ENCODE measurements at regions not wholly inside any gene's neighbourhood (a gene's known extent, or its start where the extent isn't known, plus 50 kb on each side); places are given as distances from the start of the nearest gene placed in this dataset.

GRCh38 chr17:53607475-53607874 is 215.3 kb upstream of the KIF2B start:
- no peak overlapping the region for H3K4me2 ChIP-seq (ENCODE audit: low read length)
- no peaks in the 10 kb centered on the region for H3K4me1 ChIP-seq (ENCODE audit: insufficient read depth, low read length)
- FAIRE-seq (no peak), DNase-seq (ENCODE audit: low read depth) (no peak)
- H3K79me2 ChIP-seq (ENCODE audit: insufficient read depth, low read length) = no peaks in the 10 kb centered on the region
- Mint-ChIP-seq H3K4me3 (ENCODE audit: unreplicated experiment) (no peak overlapping the region), H3K36me3 (ENCODE audit: low read depth, unreplicated experiment) (no peaks in the 10 kb centered on the region), H3K27me3 (ENCODE audit: low read depth, unreplicated experiment) (no peaks in the 10 kb centered on the region), H3K9me3 (ENCODE audit: unreplicated experiment) (peaks cover 5% of the 10 kb centered on the region), H3K4me1 (ENCODE audit: low read depth, unreplicated experiment) (peaks cover 7% of the 10 kb centered on the region), H3K27ac (ENCODE audit: unreplicated experiment) (no peak overlapping the region)
- no peaks in the 10 kb centered on the region for H3K27me3 ChIP-seq (ENCODE audit: insufficient read depth, low read length)
- H4K20me1 ChIP-seq (ENCODE audit: insufficient read depth, low read length) = no peaks in the 10 kb centered on the region
- no peak overlapping the region for H3K9ac ChIP-seq (ENCODE audit: low read length)
- no peak overlapping the region for H3K27ac ChIP-seq (ENCODE audit: low read depth, low read length)
- H3K4me3 ChIP-seq (ENCODE audit: insufficient read depth, low read depth, low read length) = no peak overlapping the region
- H3K9me3 ChIP-seq (ENCODE audit: insufficient read depth, low read depth, low read length) = no peaks in the 10 kb centered on the region
- no peak for TF ChIP-seq CTCF (IDR thresholded peaks at IDR 0.05; ENCODE audit: insufficient read depth, low read depth, low read length)
- TF ChIP-seq EZH2 (IDR thresholded peaks at IDR 0.05; ENCODE audit: insufficient read depth, low read length) = no peak
- H3K36me3 ChIP-seq (ENCODE audit: insufficient read depth, low read length) = no peaks in the 10 kb centered on the region
- H2AFZ ChIP-seq (ENCODE audit: low read depth, low read length) = no peak overlapping the region

GRCh38 chr17:53588317-53588716 is 234.4 kb upstream of the KIF2B start:
- Histone ChIP-seq H3K4me1 (ENCODE audit: insufficient read depth, low read length) (no peaks in the 10 kb centered on the region), H3K4me3 (ENCODE audit: insufficient read depth, low read depth, low read length) (no peak overlapping the region), H3K9me3 (ENCODE audit: insufficient read depth, low read depth, low read length) (no peaks in the 10 kb centered on the region), H3K79me2 (ENCODE audit: insufficient read depth, low read length) (no peaks in the 10 kb centered on the region), H3K4me2 (ENCODE audit: low read length) (no peak overlapping the region), H3K36me3 (ENCODE audit: insufficient read depth, low read length) (no peaks in the 10 kb centered on the region), H3K9ac (ENCODE audit: low read length) (no peak overlapping the region), H3K27me3 (ENCODE audit: insufficient read depth, low read length) (no peaks in the 10 kb centered on the region), H4K20me1 (ENCODE audit: insufficient read depth, low read length) (no peaks in the 10 kb centered on the region), H2AFZ (ENCODE audit: low read depth, low read length) (no peak overlapping the region), H3K27ac (ENCODE audit: low read depth, low read length) (no peak overlapping the region)
- TF ChIP-seq CTCF (IDR thresholded peaks at IDR 0.05; ENCODE audit: insufficient read depth, low read depth, low read length) = no peak
- TF ChIP-seq EZH2 (IDR thresholded peaks at IDR 0.05; ENCODE audit: insufficient read depth, low read length) = no peak
- DNase-seq (ENCODE audit: low read depth) = no peak
- Mint-ChIP-seq H3K9me3 (ENCODE audit: unreplicated experiment) (peaks cover 2% of the 10 kb centered on the region), H3K27me3 (ENCODE audit: low read depth, unreplicated experiment) (no peaks in the 10 kb centered on the region), H3K27ac (ENCODE audit: unreplicated experiment) (no peak overlapping the region), H3K4me1 (ENCODE audit: low read depth, unreplicated experiment) (no peaks in the 10 kb centered on the region), H3K4me3 (ENCODE audit: unreplicated experiment) (no peak overlapping the region), H3K36me3 (ENCODE audit: low read depth, unreplicated experiment) (no peaks in the 10 kb centered on the region)
- no peak for FAIRE-seq

- Histone ChIP-seq H3K9ac (ENCODE audit: low read length) (no peak overlapping the region), H3K4me2 (ENCODE audit: low read length) (no peak overlapping the region), H3K27me3 (ENCODE audit: insufficient read depth, low read length) (no peaks in the 10 kb centered on the region), H4K20me1 (ENCODE audit: insufficient read depth, low read length) (no peaks in the 10 kb centered on the region), H3K9me3 (ENCODE audit: insufficient read depth, low read depth, low read length) (no peaks in the 10 kb centered on the region), H3K79me2 (ENCODE audit: insufficient read depth, low read length) (no peaks in the 10 kb centered on the region), H3K27ac (ENCODE audit: low read depth, low read length) (no peak overlapping the region), H3K36me3 (ENCODE audit: insufficient read depth, low read length) (no peaks in the 10 kb centered on the region), H2AFZ (ENCODE audit: low read depth, low read length) (no peak overlapping the region), H3K4me1 (ENCODE audit: insufficient read depth, low read length) (no peaks in the 10 kb centered on the region), H3K4me3 (ENCODE audit: insufficient read depth, low read depth, low read length) (no peak overlapping the region)
- Mint-ChIP-seq H3K27ac (ENCODE audit: unreplicated experiment) (no peak overlapping the region), H3K27me3 (ENCODE audit: low read depth, unreplicated experiment) (no peaks in the 10 kb centered on the region), H3K9me3 (ENCODE audit: unreplicated experiment) (no peaks in the 10 kb centered on the region), H3K36me3 (ENCODE audit: low read depth, unreplicated experiment) (no peaks in the 10 kb centered on the region), H3K4me1 (ENCODE audit: low read depth, unreplicated experiment) (no peaks in the 10 kb centered on the region), H3K4me3 (ENCODE audit: unreplicated experiment) (no peak overlapping the region)
- TF ChIP-seq CTCF (IDR thresholded peaks at IDR 0.05; ENCODE audit: insufficient read depth, low read depth, low read length) (no peak), EZH2 (IDR thresholded peaks at IDR 0.05; ENCODE audit: insufficient read depth, low read length) (no peak)
- no peak for FAIRE-seq
- no peak for DNase-seq (ENCODE audit: low read depth)
Measured at GRCh38 chr17:53574038-53574437, 248.7 kb upstream of the KIF2B start.

Measured in astrocyte (in vitro differentiated cells and primary cell).